ENCODE measurements at regions not wholly inside any gene's neighbourhood (a gene's known extent, or its start where the extent isn't known, plus 50 kb on each side); places are given as distances from the start of the nearest gene placed in this dataset.

DNA sequence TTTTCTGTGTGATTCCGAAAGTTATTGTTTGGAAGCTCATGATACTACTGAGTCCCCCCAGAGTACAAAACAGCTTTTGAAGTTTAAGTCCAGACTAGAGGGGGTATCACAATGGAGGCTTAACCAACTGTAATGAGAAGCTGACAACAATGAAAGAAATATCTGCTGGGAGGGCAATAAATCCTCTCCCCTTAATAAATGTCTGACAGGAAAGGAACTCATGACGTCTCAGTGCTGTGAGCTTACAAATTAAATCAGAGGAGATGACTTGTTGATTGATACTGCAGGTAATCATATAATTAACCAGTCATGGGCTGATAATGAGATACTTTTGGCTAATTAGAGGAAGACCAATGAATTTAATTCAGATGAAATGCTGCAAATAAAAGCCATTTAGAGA lies 102.6 kb upstream of the WDR11 start:
- TF ChIP-seq POLR2AphosphoS5 (IDR thresholded peaks at IDR 0.05): no peak
- TF ChIP-seq, protein P1, sequence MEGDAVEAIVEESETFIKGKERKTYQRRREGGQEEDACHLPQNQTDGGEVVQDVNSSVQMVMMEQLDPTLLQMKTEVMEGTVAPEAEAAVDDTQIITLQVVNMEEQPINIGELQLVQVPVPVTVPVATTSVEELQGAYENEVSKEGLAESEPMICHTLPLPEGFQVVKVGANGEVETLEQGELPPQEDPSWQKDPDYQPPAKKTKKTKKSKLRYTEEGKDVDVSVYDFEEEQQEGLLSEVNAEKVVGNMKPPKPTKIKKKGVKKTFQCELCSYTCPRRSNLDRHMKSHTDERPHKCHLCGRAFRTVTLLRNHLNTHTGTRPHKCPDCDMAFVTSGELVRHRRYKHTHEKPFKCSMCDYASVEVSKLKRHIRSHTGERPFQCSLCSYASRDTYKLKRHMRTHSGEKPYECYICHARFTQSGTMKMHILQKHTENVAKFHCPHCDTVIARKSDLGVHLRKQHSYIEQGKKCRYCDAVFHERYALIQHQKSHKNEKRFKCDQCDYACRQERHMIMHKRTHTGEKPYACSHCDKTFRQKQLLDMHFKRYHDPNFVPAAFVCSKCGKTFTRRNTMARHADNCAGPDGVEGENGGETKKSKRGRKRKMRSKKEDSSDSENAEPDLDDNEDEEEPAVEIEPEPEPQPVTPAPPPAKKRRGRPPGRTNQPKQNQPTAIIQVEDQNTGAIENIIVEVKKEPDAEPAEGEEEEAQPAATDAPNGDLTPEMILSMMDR (IDR thresholded peaks at IDR 0.05): no peak
- no peak for TF ChIP-seq EP300 (IDR thresholded peaks at IDR 0.05; ENCODE audit: low read depth)
- TF ChIP-seq POLR2A (IDR thresholded peaks at IDR 0.05): no peak
